OCI-LY7 (cell line): ENCODE measurements at regions not wholly inside any gene's neighbourhood (a gene's known extent, or its start where the extent isn't known, plus 50 kb on each side); places are given as distances from the start of the nearest gene placed in this dataset.

Experiments
- BruUV-seq: library from RNA; stranded (reverse); fragments of 400-500 nt; replicated peaks from 2 replicates; lab custom pipeline; 2021; lab: Mats Ljungman, UMichigan
- CTCF ChIA-PET: fragments of 300-600 bp; sonication (Branson Sonifier 250); formaldehyde crosslinking; loops from one replicate; lab custom pipeline; 2022; ENCODE audit warnings: antibody characterized with exemption; ENCODE audit not compliant: unreplicated experiment; lab: Charles Lee
- POLR2A ChIA-PET: fragments of 300-600 bp; sonication (Branson Sonifier 250); formaldehyde crosslinking; loops from one replicate; lab custom pipeline; 2022; ENCODE audit warnings: antibody characterized with exemption; lab: Charles Lee
- DNase-seq: peaks from one replicate; pipeline ENCODE4 v3.0.0-alpha.2; 2015; ENCODE audit warnings: low spot score
- H2AFZ ChIP-seq: fragments of 200-600 bp; sonication (generic), shearing (Covaris generic); 2 replicates; pipeline ENCODE4 v1.6.1; 2014; ENCODE audit warnings: mild to moderate bottlenecking, antibody characterized with exemption, low read length, moderate library complexity
- H3K27ac ChIP-seq: fragments of 200-600 bp; sonication (generic); 2 replicates; pipeline ENCODE4 v1.5.1; 2014; ENCODE audit warnings: mixed run types, low read depth, mild to moderate bottlenecking, moderate library complexity, low read length, inconsistent platforms; ENCODE audit not compliant: poor library complexity, severe bottlenecking
- H3K36me3 ChIP-seq: fragments of 200-600 bp; sonication (generic); 2 replicates; pipeline ENCODE4 v1.6.1; 2014; ENCODE audit warnings: mild to moderate bottlenecking, antibody characterized with exemption, low read length, moderate library complexity, mixed read lengths; ENCODE audit not compliant: insufficient read depth
- H3K4me1 ChIP-seq: fragments of 200-600 bp; sonication (generic); 2 replicates; pipeline ENCODE4 v1.5.1; 2014; ENCODE audit warnings: mild to moderate bottlenecking, low read length; ENCODE audit not compliant: insufficient read depth, poor library complexity, severe bottlenecking
- H3K4me2 ChIP-seq: fragments of 200-600 bp; sonication (generic); 2 replicates; pipeline ENCODE4 v1.6.1; 2014; ENCODE audit warnings: mild to moderate bottlenecking, low read length
- H3K4me3 ChIP-seq: fragments of 200-600 bp; sonication (generic); 2 replicates; pipeline ENCODE4 v1.5.1; 2014; ENCODE audit warnings: mild to moderate bottlenecking, low read depth, low read length; ENCODE audit not compliant: poor library complexity, severe bottlenecking
- H3K79me2 ChIP-seq: fragments of 200-600 bp; sonication (generic); 2 replicates; pipeline ENCODE4 v1.6.1; 2016; ENCODE audit warnings: low read depth, mild to moderate bottlenecking, low read length, moderate library complexity, mixed read lengths; ENCODE audit not compliant: insufficient read depth
- H3K9me2 ChIP-seq: fragments of 200-600 bp; sonication (generic); 2 replicates; pipeline ENCODE4 v1.6.1; 2016; ENCODE audit warnings: mild to moderate bottlenecking, low read length, mixed read lengths; ENCODE audit not compliant: insufficient read depth
- H3K9me3 ChIP-seq: fragments of 200-600 bp; sonication (generic); 2 replicates; pipeline ENCODE4 v1.6.1; 2014; ENCODE audit warnings: mild to moderate bottlenecking, mixed run types, low read length, mixed read lengths
- H4K20me1 ChIP-seq: fragments of 200-600 bp; sonication (generic); 2 replicates; pipeline ENCODE4 v1.6.1; 2014; ENCODE audit warnings: mild to moderate bottlenecking, antibody characterized with exemption, low read length, moderate library complexity, mixed read lengths; ENCODE audit not compliant: insufficient read depth
- CTCF ChIP-seq: fragments of 200-600 bp; sonication (generic); conservative IDR thresholded peaks from 2 replicates; pipeline ENCODE4 v1.5.1; 2014; ENCODE audit warnings: mild to moderate bottlenecking, antibody characterized with exemption, low read length, moderate library complexity, mixed read lengths
- EZH2phosphoT487 ChIP-seq: fragments of 200-600 bp; sonication (generic); IDR thresholded peaks from 2 replicates; pipeline ENCODE4 v1.6.1; 2018; ENCODE audit warnings: low read depth, borderline replicate concordance, mild to moderate bottlenecking, mixed run types, antibody characterized with exemption, low read length, moderate library complexity, mixed read lengths
- intact Hi-C: fragments of 100-400 bp; cut with micrococcal nuclease; formaldehyde crosslinking; loops from one replicate; pipeline ENCODE4 v1.10.0; 2022; ENCODE audit not compliant: unreplicated experiment

GRCh38 chr13:97629601-97630272 is 195.8 kb downstream of the RAP2A start:
- no peak for DNase-seq
- Histone ChIP-seq H3K36me3 (no peaks in the 10 kb centered on the region), H3K4me2 (no peak overlapping the region), H3K4me3 (no peak overlapping the region), H3K4me1 (no peaks in the 10 kb centered on the region), H3K9me2 (no peaks in the 10 kb centered on the region), H3K9me3 (no peaks in the 10 kb centered on the region), H2AFZ (no peak overlapping the region), H3K27ac (no peak overlapping the region), H3K79me2 (no peaks in the 10 kb centered on the region), H4K20me1 (no peaks in the 10 kb centered on the region)
- intact Hi-C loops, result no loop called here
- TF ChIP-seq EZH2phosphoT487 (no peak), CTCF (no peak)
- CTCF ChIA-PET, result no interaction called here
- no TSS peak for BruUV-seq
- POLR2A ChIA-PET, result no interaction called here

GRCh38 chr13:97630725-97631124 is 196.8 kb downstream of the RAP2A start:
- no peak overlapping the region for H3K27ac ChIP-seq
- H2AFZ ChIP-seq, result no peak overlapping the region
- ChIA-PET POLR2A (no interaction called here), CTCF (no interaction called here)
- no peak for DNase-seq
- H3K9me3 ChIP-seq, result no peaks in the 10 kb centered on the region
- BruUV-seq, result no TSS peak
- H3K36me3 ChIP-seq, result no peaks in the 10 kb centered on the region
- no peak overlapping the region for H3K4me2 ChIP-seq
- H3K4me3 ChIP-seq, result no peak overlapping the region
- no peaks in the 10 kb centered on the region for H3K4me1 ChIP-seq
- no peak for TF ChIP-seq CTCF
- TF ChIP-seq EZH2phosphoT487, result no peak
- no peaks in the 10 kb centered on the region for H4K20me1 ChIP-seq
- intact Hi-C loops, result no loop called here
- H3K9me2 ChIP-seq, result no peaks in the 10 kb centered on the region
- H3K79me2 ChIP-seq, result no peaks in the 10 kb centered on the region

- no peak for TF ChIP-seq CTCF
- no peak for TF ChIP-seq EZH2phosphoT487
- DNase-seq, result no peak
- Histone ChIP-seq H3K79me2 (no peaks in the 10 kb centered on the region), H3K4me2 (no peak overlapping the region), H3K4me1 (no peaks in the 10 kb centered on the region), H3K27ac (no peak overlapping the region), H3K9me3 (no peaks in the 10 kb centered on the region), H3K36me3 (no peaks in the 10 kb centered on the region), H3K4me3 (no peak overlapping the region), H3K9me2 (no peaks in the 10 kb centered on the region), H2AFZ (no peak overlapping the region), H4K20me1 (no peaks in the 10 kb centered on the region)
- CTCF ChIA-PET, result no interaction called here
- no TSS peak for BruUV-seq
- POLR2A ChIA-PET, result no interaction called here
- intact Hi-C loops, result no loop called here
These were observed 197.2 kb downstream of the RAP2A start for GRCh38 chr13:97631158-97631557.
